ENCODE measurements at regions not wholly inside any gene's neighbourhood (a gene's known extent, or its start where the extent isn't known, plus 50 kb on each side); places are given as distances from the start of the nearest gene placed in this dataset.
"Not testable (repeated sequence)": the region's sequence is repeated elsewhere in the genome, so short reads cannot be mapped to it uniquely, and the experiment has no call there.

- TF ChIP-seq REST (IDR thresholded peaks at IDR 0.05) (no peak), HNF4A (conservative IDR thresholded peaks at IDR 0.05) (no peak), YY1 (IDR thresholded peaks at IDR 0.05) (no peak), SP1 (IDR thresholded peaks at IDR 0.05) (no peak), GABPA (IDR thresholded peaks at IDR 0.05 in 1 of 2, conservative IDR thresholded peaks at IDR 0.05 in 1 of 2) (no peak)
Measured at GRCh38 chr2:131641414-131642206, 113.9 kb downstream of the CCDC74A start (continued).

- H3K4me3 ChIP-seq (ENCODE audit: low read depth in 1 of 3, low read length in 3 of 3); H3K27me3 ChIP-seq (ENCODE audit: control insufficient read depth in 4 of 4, insufficient read depth in 4 of 4, low read length in 3 of 4); DNase-seq (ENCODE audit: low spot score); H3K4me1 ChIP-seq (ENCODE audit: control insufficient read depth in 4 of 4, insufficient read depth in 4 of 4, low read length in 3 of 4); H3K9me3 ChIP-seq (ENCODE audit: control insufficient read depth in 4 of 4, low read length in 3 of 4); H3K27ac ChIP-seq (ENCODE audit: low read depth in 1 of 2, low read length in 2 of 2); H3K36me3 ChIP-seq (ENCODE audit: control insufficient read depth in 4 of 4, insufficient read depth in 3 of 4, low read depth in 1 of 4, low read length in 3 of 4); H3K9ac ChIP-seq (ENCODE audit: low read depth in 1 of 2, low read length in 2 of 2): not testable (repeated sequence)
- WGBS, result 60% methylated on average over 3 of the region's 3 CpGs
Measured at GRCh38 chr2:131643180-131643579, 115.5 kb downstream of the CCDC74A start.

- H3K36me3 ChIP-seq (ENCODE audit: control insufficient read depth in 4 of 4, insufficient read depth in 3 of 4, low read depth in 1 of 4, low read length in 3 of 4), result no peaks in the 10 kb centered on the region
- no peak overlapping the region for H3K4me3 ChIP-seq (ENCODE audit: low read depth in 1 of 3, low read length in 3 of 3)
- H3K9me3 ChIP-seq (ENCODE audit: control insufficient read depth in 4 of 4, low read length in 3 of 4), result no peaks in the 10 kb centered on the region
- TF ChIP-seq HNF4A (conservative IDR thresholded peaks at IDR 0.05) (no peak), REST (IDR thresholded peaks at IDR 0.05) (no peak), CTCF (IDR thresholded peaks at IDR 0.05; ENCODE audit: low read depth, low read length, missing input control) (no peak), NR2F2 (IDR thresholded peaks at IDR 0.05) (no peak), MAX (IDR thresholded peaks at IDR 0.05) (no peak), GABPA (IDR thresholded peaks at IDR 0.05 in 1 of 2, conservative IDR thresholded peaks at IDR 0.05 in 1 of 2) (no peak), ATF3 (IDR thresholded peaks at IDR 0.05) (no peak), FOXA1 (IDR thresholded peaks at IDR 0.05) (no peak), SP1 (IDR thresholded peaks at IDR 0.05) (no peak)
- 87% methylated on average over 14 of the region's 14 CpGs for WGBS
- H3K4me1 ChIP-seq (ENCODE audit: control insufficient read depth in 4 of 4, insufficient read depth in 4 of 4, low read length in 3 of 4), result peaks cover 0 to 2% (median 0%) of the 10 kb centered on the region in 4 donors
- H3K9ac ChIP-seq (ENCODE audit: low read depth in 1 of 2, low read length in 2 of 2), result no peak overlapping the region
- no peaks in the 10 kb centered on the region for H3K27me3 ChIP-seq (ENCODE audit: control insufficient read depth in 4 of 4, insufficient read depth in 4 of 4, low read length in 3 of 4)
- DNase-seq (ENCODE audit: low spot score), result no peak
- H3K27ac ChIP-seq (ENCODE audit: low read depth in 1 of 2, low read length in 2 of 2), result no peak overlapping the region
Measured at GRCh38 chr2:131645177-131645765, 117.6 kb downstream of the CCDC74A start.

- DNase-seq (ENCODE audit: low spot score), result not testable (repeated sequence)
- WGBS, result 77% methylated on average over 15 of the region's 15 CpGs
Measured at GRCh38 chr2:131646220-131646619, 118.5 kb downstream of the CCDC74A start.

More at GRCh38 chr2:131646220-131646619, 118.5 kb downstream of the CCDC74A start:
- H3K4me3 ChIP-seq (ENCODE audit: low read depth in 1 of 3, low read length in 3 of 3); H3K4me1 ChIP-seq (ENCODE audit: control insufficient read depth in 4 of 4, insufficient read depth in 4 of 4, low read length in 3 of 4); H3K9me3 ChIP-seq (ENCODE audit: control insufficient read depth in 4 of 4, low read length in 3 of 4); H3K27me3 ChIP-seq (ENCODE audit: control insufficient read depth in 4 of 4, insufficient read depth in 4 of 4, low read length in 3 of 4); H3K9ac ChIP-seq (ENCODE audit: low read depth in 1 of 2, low read length in 2 of 2); H3K36me3 ChIP-seq (ENCODE audit: control insufficient read depth in 4 of 4, insufficient read depth in 3 of 4, low read depth in 1 of 4, low read length in 3 of 4); H3K27ac ChIP-seq (ENCODE audit: low read depth in 1 of 2, low read length in 2 of 2): not testable (repeated sequence)

Measured in liver (tissue), 8 donors.